HK-2 (cell line): ENCODE measurements at regions not wholly inside any gene's neighbourhood (a gene's known extent, or its start where the extent isn't known, plus 50 kb on each side); places are given as distances from the start of the nearest gene placed in this dataset.
A peak's percentile ranks its signal among the peaks of the same experiment; 100 is the strongest.

Experiments used
- DNase-seq: peaks from one replicate; pipeline ENCODE4 v3.0.0-alpha.2; 2018; ENCODE audit not compliant: unreplicated experiment

GRCh38 chr10:129321727-129322126, 145.3 kb upstream of the MGMT start:
- no peak for DNase-seq

GRCh38 chr10:129322933-129323820, 143.9 kb upstream of the MGMT start:
- DNase-seq: no peak

- DNase-seq: no peak
Observed at GRCh38 chr10:129323879-129324278, 143.2 kb upstream of the MGMT start.

- DNase-seq: no peak
Observed at GRCh38 chr10:129325893-129326292, 141.1 kb upstream of the MGMT start.

- no peak for DNase-seq
Observed at GRCh38 chr10:129328546-129328945, 138.5 kb upstream of the MGMT start.

- DNase-seq: peak; percentile 8
Observed at GRCh38 chr10:129329385-129330055, 137.5 kb upstream of the MGMT start.

GRCh38 chr10:129330211-129330610, 136.8 kb upstream of the MGMT start:
- no peak for DNase-seq

- DNase-seq: no peak
Observed at GRCh38 chr10:129331207-129331838, 135.7 kb upstream of the MGMT start.

- DNase-seq: no peak
Observed at GRCh38 chr10:129331839-129332220, 135.2 kb upstream of the MGMT start.

- DNase-seq: no peak
Observed at GRCh38 chr10:129332476-129332875, 134.6 kb upstream of the MGMT start.

- DNase-seq: no peak
Observed at GRCh38 chr10:129333706-129334105, 133.3 kb upstream of the MGMT start.

GRCh38 chr10:129334266-129334665, 132.8 kb upstream of the MGMT start:
- no peak for DNase-seq

GRCh38 chr10:129335396-129335795, 131.6 kb upstream of the MGMT start:
- no peak for DNase-seq

- no peak for DNase-seq
Observed at GRCh38 chr10:129335942-129336341, 131.1 kb upstream of the MGMT start.

GRCh38 chr10:129339191-129339590, 127.8 kb upstream of the MGMT start:
- no peak for DNase-seq

- no peak for DNase-seq
Observed at GRCh38 chr10:129339841-129340240, 127.2 kb upstream of the MGMT start.

GRCh38 chr10:129341087-129341486, 126.0 kb upstream of the MGMT start:
- no peak for DNase-seq

GRCh38 chr10:129342385-129342784, 124.7 kb upstream of the MGMT start:
- DNase-seq: no peak

GRCh38 chr10:129343141-129343540, 123.9 kb upstream of the MGMT start:
- no peak for DNase-seq

GRCh38 chr10:129344103-129344502, 122.9 kb upstream of the MGMT start:
- DNase-seq: no peak

GRCh38 chr10:129344731-129345355, 122.2 kb upstream of the MGMT start:
- DNase-seq: no peak

- no peak for DNase-seq
Observed at GRCh38 chr10:129345763-129346162, 121.3 kb upstream of the MGMT start.
